DOHH2 (cell line): ENCODE measurements at regions not wholly inside any gene's neighbourhood (a gene's known extent, or its start where the extent isn't known, plus 50 kb on each side); places are given as distances from the start of the nearest gene placed in this dataset.

ENCODE experiments used
- EZH2phosphoT487 ChIP-seq: fragments of 200-600 bp; sonication (generic); IDR thresholded peaks from 2 replicates; pipeline ENCODE4 v1.6.1; 2017; ENCODE audit warnings: borderline replicate concordance, mild to moderate bottlenecking, antibody characterized with exemption, low read length, moderate library complexity, mixed read lengths
- TF ChIP-seq, protein P1 (sequence below): fragments of 200-600 bp; sonication (generic); IDR thresholded peaks from one replicate; pipeline ENCODE4 v1.5.1; 2014; ENCODE audit warnings: antibody characterized with exemption, mild to moderate bottlenecking, low read depth, low read length; ENCODE audit not compliant: poor library complexity, severe bottlenecking

DNA sequence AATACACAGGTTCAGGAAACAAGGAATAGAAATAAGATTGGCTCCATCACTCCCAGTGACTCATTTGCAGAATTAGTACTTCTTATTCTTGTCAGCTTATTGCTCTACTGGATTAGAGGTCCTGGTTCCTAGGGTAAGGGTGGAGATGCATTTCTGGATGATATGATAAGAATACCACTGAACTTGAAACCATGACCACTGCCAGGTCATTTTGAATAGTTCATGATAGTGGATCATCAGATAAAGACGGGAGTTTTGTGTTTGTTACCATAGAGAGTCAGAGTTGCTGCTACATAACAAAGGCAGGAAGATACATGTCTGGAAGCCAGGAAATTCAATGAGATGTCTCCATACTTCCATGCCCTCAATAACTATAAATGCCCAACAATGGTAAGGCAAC lies 109.2 kb upstream of the FAT1 start:
- TF ChIP-seq, protein P1, sequence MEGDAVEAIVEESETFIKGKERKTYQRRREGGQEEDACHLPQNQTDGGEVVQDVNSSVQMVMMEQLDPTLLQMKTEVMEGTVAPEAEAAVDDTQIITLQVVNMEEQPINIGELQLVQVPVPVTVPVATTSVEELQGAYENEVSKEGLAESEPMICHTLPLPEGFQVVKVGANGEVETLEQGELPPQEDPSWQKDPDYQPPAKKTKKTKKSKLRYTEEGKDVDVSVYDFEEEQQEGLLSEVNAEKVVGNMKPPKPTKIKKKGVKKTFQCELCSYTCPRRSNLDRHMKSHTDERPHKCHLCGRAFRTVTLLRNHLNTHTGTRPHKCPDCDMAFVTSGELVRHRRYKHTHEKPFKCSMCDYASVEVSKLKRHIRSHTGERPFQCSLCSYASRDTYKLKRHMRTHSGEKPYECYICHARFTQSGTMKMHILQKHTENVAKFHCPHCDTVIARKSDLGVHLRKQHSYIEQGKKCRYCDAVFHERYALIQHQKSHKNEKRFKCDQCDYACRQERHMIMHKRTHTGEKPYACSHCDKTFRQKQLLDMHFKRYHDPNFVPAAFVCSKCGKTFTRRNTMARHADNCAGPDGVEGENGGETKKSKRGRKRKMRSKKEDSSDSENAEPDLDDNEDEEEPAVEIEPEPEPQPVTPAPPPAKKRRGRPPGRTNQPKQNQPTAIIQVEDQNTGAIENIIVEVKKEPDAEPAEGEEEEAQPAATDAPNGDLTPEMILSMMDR = no peak
- no peak for TF ChIP-seq EZH2phosphoT487
